ENCODE measurements at regions not wholly inside any gene's neighbourhood (a gene's known extent, or its start where the extent isn't known, plus 50 kb on each side); places are given as distances from the start of the nearest gene placed in this dataset.
"Not testable (repeated sequence)": the region's sequence is repeated elsewhere in the genome, so short reads cannot be mapped to it uniquely, and the experiment has no call there.

DNA sequence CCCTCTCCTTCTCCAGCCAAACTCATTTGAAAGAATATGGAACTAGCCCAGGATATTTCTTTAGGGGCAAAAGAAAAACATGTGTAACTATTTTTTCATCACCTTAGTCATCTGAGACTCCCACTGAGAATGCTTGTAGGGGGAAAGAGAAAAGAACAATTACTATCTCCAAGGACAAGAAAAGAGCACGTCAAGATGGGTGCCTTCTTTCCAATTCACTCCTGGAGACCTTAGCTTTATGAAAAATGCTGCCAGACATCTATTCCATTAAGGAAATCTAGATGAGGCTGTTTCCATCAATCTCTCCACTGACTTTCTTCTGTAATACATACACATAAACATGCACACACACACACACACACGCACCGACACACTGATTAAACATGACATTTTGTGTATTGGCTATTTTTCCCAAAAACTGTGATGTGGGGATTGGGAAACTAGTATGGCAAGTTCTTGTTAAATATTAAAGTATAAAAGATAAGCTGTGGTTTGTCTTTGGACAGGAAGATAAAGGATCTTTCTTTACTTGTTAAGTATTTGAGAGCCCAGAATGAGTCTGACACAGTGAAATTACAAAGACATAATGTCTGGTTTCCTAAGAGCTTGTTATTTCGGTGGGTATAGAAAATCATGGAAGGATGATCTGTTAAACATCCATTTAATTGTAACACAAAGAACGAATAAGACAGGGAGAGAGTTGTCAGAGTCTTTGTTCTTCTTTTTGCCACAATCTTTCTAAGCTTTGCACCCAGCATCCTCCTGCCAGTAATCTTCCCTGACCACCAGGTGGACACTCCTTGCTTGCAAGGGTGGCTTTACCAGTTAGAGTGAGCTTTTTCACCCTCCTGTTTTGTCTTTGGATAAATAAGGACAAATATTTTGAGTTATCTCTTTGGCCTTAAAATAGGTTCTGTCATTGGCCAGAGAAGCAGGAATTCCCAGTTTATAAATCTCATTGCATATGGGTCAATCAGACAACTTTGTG lies 177.3 kb upstream of the TMEM72 start:
- no peak for DNase-seq (ENCODE audit: low read depth in 2 of 2)

DNA sequence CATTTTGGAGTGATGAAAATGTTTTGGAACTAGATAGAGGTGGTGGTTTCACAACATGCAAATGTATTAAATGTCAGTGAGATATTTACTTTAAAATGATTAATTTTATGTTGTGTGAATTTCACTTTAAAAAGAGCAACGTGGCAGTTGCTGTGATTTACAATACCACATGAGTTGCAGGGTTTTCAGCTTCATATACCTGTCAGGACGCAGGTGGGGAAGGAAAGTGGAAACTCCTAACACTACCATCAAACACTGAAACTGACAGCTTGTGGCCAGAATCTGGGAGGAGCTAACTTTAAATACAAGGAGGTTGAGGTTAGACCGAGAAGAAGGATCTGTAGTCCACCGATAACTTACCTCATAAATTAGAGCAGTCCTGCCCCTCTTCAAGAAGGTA lies 168.9 kb upstream of the TMEM72 start:
- DNase-seq (ENCODE audit: low read depth in 2 of 2), result no peak

DNA sequence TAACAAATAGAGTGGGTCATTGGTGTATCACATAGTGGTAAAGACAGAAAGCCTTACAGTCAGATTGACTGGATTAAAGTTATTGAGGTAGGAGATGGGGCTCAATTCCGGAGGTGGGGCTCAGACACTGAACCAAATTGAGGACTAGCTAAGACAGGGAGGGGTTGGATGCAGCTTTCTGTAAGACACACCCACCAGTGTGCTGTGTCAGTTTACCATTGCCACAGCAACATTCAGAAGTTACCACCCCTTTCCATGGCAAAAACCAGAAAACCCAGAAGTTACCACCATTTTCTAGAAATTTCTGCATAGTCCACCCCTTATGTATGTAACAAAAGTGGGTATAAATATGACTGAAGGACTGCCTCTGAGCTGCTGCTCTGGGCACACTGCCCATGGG lies 167.6 kb upstream of the TMEM72 start:
- DNase-seq (ENCODE audit: low read depth in 2 of 2), result no peak

DNA sequence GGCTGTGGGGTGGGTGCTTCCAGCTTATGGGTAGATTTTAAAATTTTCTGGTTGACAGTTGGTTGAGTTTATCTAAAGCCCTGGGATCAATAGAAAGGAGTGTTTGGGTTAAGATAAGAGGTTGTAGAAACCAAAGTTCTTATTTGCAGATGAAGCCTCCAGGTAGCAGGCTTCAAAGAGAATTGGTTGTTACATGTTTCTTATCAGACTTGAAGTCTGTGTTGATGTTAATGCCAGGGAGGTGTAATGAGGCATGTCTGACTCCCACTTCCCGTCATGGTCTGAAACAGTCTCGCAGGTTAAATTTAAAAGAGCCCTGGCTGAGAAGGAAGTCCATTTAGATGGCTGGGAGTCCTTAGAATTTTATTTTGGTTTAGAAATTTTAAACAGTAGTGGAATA lies 165.2 kb upstream of the TMEM72 start:
- no peak for DNase-seq (ENCODE audit: low read depth in 2 of 2)

DNA sequence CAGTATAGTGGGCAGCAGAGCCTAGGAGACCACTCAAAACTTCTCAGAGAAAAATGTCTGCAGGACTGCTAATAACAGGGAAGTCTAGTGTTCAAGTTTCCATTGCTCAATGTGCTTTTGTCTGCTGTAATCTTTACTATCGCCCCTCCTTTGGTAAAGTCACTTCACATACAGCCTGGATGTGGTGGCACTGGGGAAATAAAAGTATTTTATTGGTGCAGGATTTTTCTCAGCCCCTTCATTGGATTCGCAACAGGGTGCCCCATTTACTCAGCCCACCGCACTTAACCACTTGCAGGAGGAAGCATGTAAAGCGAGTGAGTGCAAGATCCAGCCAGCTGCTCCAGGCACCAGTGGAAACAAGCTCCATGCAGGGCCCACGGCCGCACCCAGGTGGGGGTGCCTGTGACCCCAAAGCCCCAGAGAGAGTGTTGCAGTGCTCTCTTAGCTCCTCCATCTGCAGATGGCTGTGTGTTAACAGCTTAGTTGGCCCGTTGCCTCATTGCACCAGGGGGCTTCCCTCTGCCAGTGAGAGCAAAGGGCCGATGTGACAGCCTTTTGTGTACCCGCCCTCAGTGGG lies 163.5 kb upstream of the TMEM72 start:
- DNase-seq (ENCODE audit: low read depth in 2 of 2), result no peak

DNA sequence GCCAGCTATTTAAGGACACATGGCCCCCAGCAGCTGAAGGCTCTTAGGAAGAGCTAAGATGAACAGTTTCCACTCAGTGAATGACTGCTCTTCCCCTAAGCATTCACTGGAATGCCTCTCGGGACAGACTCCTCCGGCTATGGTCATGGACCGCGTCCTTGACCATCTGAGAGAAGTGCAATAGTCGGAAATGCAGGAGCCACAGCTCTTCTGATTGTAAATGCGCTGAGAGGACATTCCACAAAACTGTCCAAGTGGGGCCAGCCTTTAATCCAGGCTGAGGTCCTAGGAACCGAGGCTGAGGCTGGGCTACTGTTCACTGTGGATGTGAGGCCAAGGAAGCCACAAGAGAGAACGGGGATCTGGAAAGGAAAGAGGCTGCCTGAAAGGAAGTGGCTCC lies 162.0 kb upstream of the TMEM72 start:
- no peak for DNase-seq (ENCODE audit: low read depth in 2 of 2)

DNA sequence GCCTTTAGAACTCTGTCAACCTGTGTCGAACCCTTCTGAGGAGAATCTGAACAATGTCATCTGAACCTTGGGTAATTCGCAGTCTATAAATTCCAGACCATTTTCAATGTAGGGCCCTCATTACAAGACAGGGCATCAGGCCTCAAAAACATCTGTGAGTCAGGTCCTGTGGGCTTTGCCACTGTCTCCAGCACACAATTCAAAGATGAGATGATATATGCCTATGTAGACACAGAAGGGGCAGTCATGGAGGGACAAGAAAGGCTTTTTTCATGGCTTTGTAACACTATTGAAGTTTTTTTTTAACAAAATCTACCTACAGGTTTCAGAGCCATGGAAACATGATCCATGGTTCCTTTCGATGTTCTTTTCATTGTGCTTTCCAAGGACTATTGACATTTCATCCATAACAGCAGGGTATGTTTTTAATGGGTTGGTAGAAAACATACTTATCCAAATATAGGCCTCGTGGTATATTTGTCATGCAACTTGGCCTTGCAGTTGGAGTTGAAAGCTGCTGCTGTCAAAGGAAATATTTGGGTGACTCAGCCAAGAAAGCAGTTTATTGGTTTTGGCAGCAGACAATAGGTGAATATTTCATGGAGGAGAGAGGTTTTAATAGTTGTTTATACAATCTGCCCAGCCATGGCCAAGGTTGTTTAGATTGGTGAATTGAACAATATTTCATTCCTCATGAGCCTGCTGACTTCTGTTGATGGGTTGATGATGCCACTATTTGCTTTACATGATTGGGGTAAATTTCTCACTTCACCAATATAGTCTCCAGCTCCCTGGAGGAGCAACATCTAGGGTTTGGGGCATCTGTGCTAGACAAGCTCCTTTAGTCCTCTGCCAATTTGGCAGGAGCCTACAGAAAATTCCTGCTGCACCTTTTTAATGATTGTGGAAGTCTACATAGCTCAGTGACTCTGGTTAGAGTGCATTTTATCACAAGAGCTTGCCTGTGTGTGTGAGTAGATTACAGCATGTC lies 158.4 kb upstream of the TMEM72 start:
- DNase-seq (ENCODE audit: low read depth in 2 of 2), result peak; percentile 93 to 96

DNA sequence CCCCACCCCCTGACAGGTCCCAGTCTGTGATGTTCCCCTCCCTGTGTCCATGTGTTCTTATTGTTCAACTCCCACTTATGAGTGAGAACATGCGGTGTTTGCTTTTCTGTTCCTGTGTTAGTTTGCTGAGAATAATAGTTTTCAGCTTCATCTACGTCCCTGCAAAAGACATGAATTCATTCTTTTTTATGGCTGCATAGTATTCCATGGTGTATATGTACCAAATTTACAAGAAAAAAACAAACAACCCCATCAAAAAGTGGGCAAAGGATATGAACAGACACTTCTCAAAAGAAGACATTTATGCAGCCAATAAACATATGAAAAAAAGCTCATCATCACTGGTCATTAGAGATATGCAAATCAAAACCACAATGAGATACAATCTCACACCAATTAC lies 156.8 kb upstream of the TMEM72 start:
- DNase-seq (ENCODE audit: low read depth in 2 of 2), result not testable (repeated sequence)

DNA sequence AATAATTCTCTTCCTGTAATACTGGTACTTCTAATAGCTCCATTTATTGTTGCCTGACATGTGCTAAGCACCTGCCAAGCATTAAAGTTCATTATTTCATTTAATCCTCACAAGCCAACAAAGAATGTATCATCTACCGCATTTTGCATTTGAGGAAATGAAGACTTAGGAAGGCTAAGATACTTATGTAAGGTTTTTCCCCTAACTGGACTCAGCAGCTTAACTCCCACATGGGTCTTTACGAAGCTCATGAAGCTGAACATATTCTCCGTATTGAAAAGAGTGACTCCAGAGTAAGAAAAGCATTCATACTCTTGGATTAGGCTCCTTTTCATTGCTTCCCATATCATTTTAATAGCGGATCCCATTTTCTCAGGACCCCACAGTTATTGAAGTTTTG lies 155.7 kb upstream of the TMEM72 start:
- no peak for DNase-seq (ENCODE audit: low read depth in 2 of 2)

DNA sequence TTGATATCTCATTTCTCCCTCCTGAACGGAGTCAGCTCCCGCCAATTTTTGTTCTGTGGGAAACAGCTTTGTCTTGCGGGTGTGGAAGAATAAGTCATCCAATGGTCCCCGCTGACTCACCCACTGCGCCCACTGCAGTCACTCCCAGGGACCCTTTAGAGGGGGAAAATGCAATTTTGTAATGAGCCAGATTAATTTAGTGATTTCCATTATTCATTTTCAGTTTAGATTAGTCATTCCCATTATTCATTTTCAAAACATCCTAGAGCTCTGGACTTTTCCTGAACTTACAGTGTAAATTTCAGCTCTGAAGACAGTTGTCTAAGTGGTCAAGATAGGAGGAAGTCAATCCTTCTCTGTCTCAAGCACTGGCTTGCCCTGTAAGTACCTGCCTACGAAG lies 154.9 kb upstream of the TMEM72 start:
- DNase-seq (ENCODE audit: low read depth in 2 of 2), result peak; percentile 29 to 40

DNA sequence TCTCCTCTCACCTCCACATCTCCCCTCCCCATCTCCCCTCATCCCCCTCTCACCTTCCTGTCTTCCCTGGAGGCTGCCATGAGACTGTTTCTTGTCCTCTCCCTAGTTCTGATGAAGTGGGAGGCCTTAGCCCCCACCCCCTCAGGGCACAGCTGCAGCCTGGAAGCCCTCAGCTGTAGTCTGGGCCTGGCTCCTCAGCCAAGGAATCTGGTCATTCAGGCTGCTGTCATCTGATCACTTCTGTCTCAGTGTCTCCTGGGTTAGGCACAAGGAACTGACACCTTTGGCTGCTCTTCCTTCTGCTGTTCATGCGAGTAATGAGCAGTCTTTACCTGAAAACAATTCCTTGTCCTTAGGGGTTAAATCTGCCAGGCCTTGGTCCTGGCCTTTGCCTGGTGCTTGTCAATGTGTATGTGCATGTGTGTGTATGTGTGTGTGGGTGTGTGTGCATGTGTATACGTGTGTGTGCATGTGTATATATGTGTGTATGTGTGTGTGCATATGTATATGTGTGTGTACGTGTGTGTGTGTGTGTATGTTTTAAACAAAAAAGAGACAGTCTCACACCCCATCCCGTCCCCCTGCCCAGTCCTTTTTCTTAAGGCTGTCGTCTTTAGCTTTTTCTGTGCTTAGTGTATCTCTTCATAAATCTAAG lies 153.5 kb upstream of the TMEM72 start:
- no peak for DNase-seq (ENCODE audit: low read depth in 2 of 2)

DNA sequence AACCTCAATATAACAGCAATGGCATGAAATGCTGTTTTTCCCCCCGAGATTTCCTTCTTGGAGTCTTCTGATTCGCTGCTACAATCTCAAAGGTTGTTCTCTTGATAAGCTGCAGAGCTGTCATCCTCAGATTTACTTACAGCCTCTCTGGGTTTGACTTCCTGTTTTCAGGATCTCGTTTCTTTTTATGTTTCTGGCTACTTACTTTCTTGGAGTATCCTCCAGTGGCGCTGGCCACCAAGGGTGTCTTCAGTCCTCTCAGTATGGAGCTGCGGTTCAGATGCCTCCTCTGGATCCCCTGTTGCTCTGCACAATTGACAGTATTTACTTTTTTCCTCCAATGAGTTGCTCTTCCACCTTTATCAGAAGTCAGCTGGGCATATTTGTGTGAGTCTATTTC lies 152.0 kb upstream of the TMEM72 start:
- no peak for DNase-seq (ENCODE audit: low read depth in 2 of 2)

DNA sequence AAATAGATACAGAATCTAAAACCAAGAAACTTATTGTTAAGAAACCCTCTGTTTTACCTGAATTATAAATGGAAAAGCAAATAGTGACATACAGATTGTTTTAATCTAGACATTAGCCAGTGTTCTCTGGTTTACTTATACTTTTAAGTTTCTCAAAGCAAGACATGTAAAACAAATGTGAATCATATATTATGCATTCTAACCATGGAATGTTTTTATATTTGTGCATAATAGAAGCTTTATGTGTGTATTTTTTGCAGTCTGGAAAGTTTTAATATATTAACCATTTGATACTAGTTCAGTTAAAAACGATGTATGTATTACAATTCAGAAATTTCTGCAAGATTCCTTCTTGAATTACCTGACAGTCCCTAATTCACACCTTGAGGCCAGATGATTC lies 150.6 kb upstream of the TMEM72 start:
- DNase-seq (ENCODE audit: low read depth in 2 of 2), result no peak

DNA sequence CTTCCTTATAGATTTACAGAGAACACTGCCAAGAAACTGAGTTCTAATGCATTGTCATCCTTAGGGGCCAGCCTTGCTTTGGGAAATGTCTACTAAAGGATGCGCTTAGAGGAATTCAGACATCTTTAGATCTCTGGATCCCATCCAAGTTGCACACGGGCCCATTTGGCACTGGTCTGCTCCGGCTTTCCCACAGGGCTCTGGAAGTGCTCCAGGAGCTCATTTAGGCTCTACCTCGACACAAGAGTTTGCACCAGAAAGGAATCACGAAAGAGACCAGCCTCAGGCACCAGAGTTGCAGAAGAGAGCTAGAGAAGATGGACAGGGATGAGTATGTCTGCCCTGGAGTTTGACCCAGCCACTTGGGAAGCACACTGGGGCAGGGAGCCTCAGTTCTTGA lies 150.1 kb upstream of the TMEM72 start:
- peak; percentile 42 to 45 for DNase-seq (ENCODE audit: low read depth in 2 of 2)

DNA sequence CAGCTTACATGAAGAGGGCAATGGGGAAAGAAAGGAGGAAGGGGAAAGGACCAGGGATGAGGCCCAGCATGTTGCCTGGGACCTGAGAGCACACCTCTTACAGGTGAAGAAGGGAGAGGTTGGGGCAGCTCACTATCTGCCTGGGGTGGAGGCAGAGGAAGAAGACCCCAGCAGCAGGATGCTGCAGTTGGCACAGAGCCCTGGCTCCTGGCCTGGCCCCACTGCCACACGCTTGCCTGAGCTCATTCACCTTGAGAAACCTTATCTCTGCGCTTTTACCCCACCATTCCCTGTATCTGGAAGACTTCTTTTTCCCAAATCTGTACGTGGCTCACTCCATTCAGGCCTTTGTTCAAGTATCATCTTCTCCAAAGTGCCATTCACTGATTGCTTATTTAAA lies 147.8 kb upstream of the TMEM72 start:
- DNase-seq (ENCODE audit: low read depth in 2 of 2), result no peak

DNA sequence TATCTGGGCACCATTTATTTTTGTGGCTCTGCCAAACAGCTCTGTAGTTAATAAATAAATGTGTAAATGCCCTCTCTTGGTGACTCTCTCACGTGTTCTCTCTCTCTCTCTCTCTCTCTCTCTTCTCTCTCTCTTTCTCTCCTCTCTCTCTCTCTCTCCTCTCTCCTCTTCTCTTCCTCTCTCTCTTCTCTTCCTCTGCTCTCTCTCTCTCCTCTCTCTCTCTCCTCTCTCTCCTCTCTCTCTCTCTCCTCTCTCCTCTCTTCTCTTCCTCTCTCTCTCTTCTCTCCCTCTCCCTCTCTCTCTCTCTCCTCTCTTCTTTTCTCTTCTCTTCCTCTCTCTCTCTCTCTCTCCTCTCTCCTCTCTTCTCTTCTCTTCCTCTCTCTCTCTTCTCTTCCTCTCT lies 145.8 kb upstream of the TMEM72 start:
- no peak for DNase-seq (ENCODE audit: low read depth in 2 of 2)

DNA sequence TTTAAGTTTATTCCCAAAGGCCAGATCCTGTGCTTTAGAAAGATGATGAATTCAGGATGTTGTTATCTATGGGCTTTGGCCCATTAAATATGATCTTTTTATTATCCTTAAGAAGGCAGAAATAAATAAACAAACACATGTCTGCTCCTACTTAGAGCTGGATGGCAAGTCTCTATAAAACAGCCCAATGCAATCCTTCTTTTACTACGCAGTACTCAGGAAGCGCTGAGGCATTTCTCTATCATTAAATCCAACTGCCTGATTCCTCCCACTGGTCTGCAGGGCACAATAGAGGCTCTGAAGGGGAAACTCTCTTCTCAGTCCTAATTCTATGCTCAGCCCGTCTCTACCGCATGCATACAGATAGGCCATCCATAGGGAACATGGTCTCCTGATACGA lies 144.5 kb upstream of the TMEM72 start:
- DNase-seq (ENCODE audit: low read depth in 2 of 2), result no peak

DNA sequence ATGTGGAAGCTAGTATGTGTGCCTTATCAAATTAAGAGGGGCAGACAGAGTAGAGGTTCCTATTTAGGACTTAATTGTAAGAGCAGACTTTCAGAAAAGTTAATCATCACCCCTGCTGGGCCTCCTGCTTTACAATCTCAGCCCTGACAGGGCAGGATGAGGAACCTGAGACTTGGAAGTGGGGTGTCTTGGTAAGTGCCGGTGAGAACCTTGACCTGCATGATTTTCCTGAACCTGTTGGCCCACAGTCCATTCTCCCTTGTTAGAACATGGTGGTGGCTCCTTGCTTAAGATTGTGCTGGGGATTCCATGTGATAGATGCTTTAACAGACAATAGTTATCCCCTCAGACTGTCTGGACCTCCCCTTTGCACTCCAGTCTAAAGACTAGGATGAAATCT lies 141.7 kb upstream of the TMEM72 start:
- no peak for DNase-seq (ENCODE audit: low read depth in 2 of 2)

DNA sequence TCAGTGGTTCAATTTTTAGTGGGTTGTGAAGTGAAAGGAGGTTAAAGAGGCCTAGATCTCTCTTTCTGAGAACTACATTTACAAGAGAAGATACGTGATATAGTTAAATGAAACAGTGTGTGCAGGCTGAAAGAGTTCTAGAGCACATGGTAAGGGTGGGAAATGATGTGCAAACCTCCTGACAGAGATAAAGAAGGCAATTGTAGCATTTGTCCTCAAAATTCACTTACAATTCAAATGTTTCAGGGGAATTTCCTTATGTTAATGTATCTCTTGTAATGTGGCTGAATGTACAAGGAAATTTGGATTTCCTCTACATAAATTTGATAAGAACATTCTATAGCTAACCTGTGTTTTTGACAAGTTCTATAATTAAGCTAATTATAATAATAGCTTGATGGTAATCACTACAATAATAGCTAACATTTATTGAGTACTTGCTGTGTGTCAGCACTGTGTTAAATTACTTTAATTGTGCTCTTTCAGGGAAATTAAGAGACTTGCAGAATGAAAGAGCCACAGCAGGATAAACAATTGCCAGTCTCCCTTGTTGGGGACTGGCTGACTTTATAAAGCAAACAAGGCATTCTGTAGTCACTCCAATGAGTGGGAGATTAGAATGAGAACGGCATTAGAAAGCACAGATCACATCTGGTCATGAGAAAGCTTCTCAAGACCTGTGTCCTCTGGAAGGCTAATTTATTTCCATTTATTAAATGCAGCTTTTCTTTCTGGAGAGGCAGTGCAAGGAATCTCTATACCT lies 139.7 kb upstream of the TMEM72 start:
- no peak for DNase-seq (ENCODE audit: low read depth in 2 of 2)

DNA sequence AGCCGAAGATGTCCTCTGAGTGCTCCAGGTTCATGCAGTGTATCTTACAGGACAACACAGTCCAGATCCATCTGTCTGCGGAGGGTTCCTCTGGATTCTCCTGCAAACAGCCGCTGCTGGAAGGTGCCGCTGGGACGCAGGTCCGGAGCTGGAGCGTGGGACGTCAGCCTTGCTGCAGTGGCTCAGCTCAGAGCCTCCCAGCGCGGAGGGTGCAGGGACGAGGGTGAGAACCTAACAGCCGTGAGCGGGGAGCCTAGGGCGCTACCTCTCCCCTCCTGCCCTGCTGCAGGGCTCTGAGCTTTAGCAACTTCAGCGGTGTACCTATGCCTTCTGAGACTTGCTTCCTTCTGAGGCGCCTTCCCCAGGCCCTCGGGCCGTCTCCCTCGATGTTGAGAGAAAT lies 137.6 kb upstream of the TMEM72 start:
- DNase-seq (ENCODE audit: low read depth in 2 of 2), result no peak
